PC-9 (cell line): ENCODE measurements at regions not wholly inside any gene's neighbourhood (a gene's known extent, or its start where the extent isn't known, plus 50 kb on each side); places are given as distances from the start of the nearest gene placed in this dataset.

ENCODE experiments used
- BruUV-seq: library from RNA; stranded (reverse); fragments of 400-500 nt; replicated peaks from 2 replicates; lab custom pipeline; 2021; lab: Mats Ljungman, UMichigan
- CTCF ChIA-PET: fragments of 300-600 bp; sonication (Branson Sonifier 250); formaldehyde crosslinking; loops from one replicate; lab custom pipeline; 2022; ENCODE audit warnings: antibody characterized with exemption; lab: Charles Lee
- POLR2A ChIA-PET: fragments of 300-600 bp; sonication (Branson Sonifier 250); formaldehyde crosslinking; loops from one replicate; lab custom pipeline; 2022; ENCODE audit warnings: antibody characterized with exemption; ENCODE audit not compliant: unreplicated experiment; lab: Charles Lee
- DNase-seq, 2 experiments: peaks; one replicate each; pipeline versions ENCODE4 v3.0.0 to v3.0.0-alpha.2; 2015 to 2022; ENCODE audit warnings: mixed read lengths in 1 of 2
- H2AFZ ChIP-seq: fragments of 200-600 bp; sonication (generic); 2 replicates; pipeline ENCODE4 v1.8.1; 2017; ENCODE audit warnings: antibody characterized with exemption
- H3F3A ChIP-seq: fragments of 200-600 bp; sonication (generic); 2 replicates; pipeline ENCODE4 v1.8.1; 2017; ENCODE audit warnings: antibody characterized with exemption, mild to moderate bottlenecking, low read depth; ENCODE audit not compliant: insufficient read depth
- H3K27ac ChIP-seq: fragments of 200-600 bp; sonication (generic); 2 replicates; pipeline ENCODE4 v1.6.1; 2016; ENCODE audit warnings: mixed run types
- H3K27me3 ChIP-seq: fragments of 200-600 bp; sonication (generic); 2 replicates; pipeline ENCODE4 v1.6.1; 2016; ENCODE audit warnings: low read depth, mixed run types; ENCODE audit not compliant: insufficient read depth
- H3K36me3 ChIP-seq: fragments of 200-600 bp; sonication (generic); 2 replicates; pipeline ENCODE4 v1.6.1; 2016; ENCODE audit warnings: low read depth, mixed run types
- H3K4me1 ChIP-seq: fragments of 200-600 bp; sonication (generic); replicated peaks from 2 replicates; pipeline ENCODE4 v1.6.1; 2016; ENCODE audit warnings: mixed run types; ENCODE audit not compliant: insufficient read depth
- H3K4me2 ChIP-seq: fragments of 200-600 bp; sonication (generic); 2 replicates; pipeline ENCODE4 v1.6.1; 2017; ENCODE audit warnings: mixed run types
- H3K4me3 ChIP-seq: fragments of 200-600 bp; sonication (generic); 2 replicates; pipeline ENCODE4 v1.6.1; 2016; ENCODE audit warnings: mixed run types
- H3K79me2 ChIP-seq: fragments of 200-600 bp; sonication (generic); 2 replicates; pipeline ENCODE4 v1.6.1; 2017; ENCODE audit warnings: low read depth, mixed run types
- H3K9me2 ChIP-seq: fragments of 200-600 bp; sonication (generic); 2 replicates; pipeline ENCODE4 v1.8.1; 2017; ENCODE audit warnings: mild to moderate bottlenecking; ENCODE audit not compliant: insufficient read depth
- H3K9me3 ChIP-seq: fragments of 200-600 bp; sonication (generic); 2 replicates; pipeline ENCODE4 v1.8.1; 2016; ENCODE audit warnings: low read depth; ENCODE audit not compliant: insufficient read depth
- H4K20me1 ChIP-seq: fragments of 200-600 bp; sonication (generic); 2 replicates; pipeline ENCODE4 v1.8.1; 2017; ENCODE audit not compliant: insufficient read depth
- CTCF ChIP-seq: fragments of 200-600 bp; sonication (generic); conservative IDR thresholded peaks from 2 replicates; pipeline ENCODE4 v1.6.1; 2017; ENCODE audit warnings: mixed run types, antibody characterized with exemption, mild to moderate bottlenecking, moderate library complexity
- EZH2 ChIP-seq: fragments of 200-600 bp; sonication (generic); IDR thresholded peaks from 2 replicates; pipeline ENCODE4 v1.8.0; 2017; ENCODE audit warnings: antibody characterized with exemption, low read depth
- intact Hi-C: fragments of 100-400 bp; cut with micrococcal nuclease; formaldehyde crosslinking; loops from one replicate; pipeline ENCODE4 v1.10.0; 2022; ENCODE audit not compliant: unreplicated experiment

DNA sequence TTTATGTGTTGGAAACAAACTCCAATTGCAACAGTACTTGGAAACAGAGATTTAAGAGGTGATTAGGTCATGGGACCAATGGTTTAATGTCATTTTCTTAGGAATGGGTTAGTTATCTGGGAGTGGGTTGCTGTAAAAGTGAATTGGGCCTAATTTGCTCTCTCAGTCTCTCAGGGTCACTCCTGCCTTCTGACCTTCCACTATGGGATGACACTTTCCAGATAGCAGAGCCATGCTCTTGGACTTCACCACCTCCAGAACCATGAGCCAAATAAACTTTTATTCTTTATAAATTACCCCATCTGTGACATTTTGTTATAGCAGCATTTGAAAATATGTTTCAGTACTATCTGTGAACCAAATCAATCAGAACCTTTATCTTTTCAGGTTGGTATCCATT is 1509.1 kb downstream of the REEP3 start:
- Histone ChIP-seq H4K20me1 (no peaks in the 10 kb centered on the region), H3K79me2 (no peaks in the 10 kb centered on the region), H3K27ac (no peak overlapping the region), H3K9me3 (no peaks in the 10 kb centered on the region), H3K36me3 (no peaks in the 10 kb centered on the region), H3K4me2 (no peak overlapping the region), H3K27me3 (no peaks in the 10 kb centered on the region), H3K4me1 (no peaks in the 10 kb centered on the region), H2AFZ (no peak overlapping the region), H3K9me2 (no peaks in the 10 kb centered on the region), H3F3A (no peaks in the 10 kb centered on the region), H3K4me3 (no peak overlapping the region)
- ChIA-PET CTCF (no interaction called here), POLR2A (no interaction called here)
- intact Hi-C loops: no loop called here
- DNase-seq: no peak
- TF ChIP-seq EZH2 (no peak), CTCF (no peak)
- no TSS peak for BruUV-seq

DNA sequence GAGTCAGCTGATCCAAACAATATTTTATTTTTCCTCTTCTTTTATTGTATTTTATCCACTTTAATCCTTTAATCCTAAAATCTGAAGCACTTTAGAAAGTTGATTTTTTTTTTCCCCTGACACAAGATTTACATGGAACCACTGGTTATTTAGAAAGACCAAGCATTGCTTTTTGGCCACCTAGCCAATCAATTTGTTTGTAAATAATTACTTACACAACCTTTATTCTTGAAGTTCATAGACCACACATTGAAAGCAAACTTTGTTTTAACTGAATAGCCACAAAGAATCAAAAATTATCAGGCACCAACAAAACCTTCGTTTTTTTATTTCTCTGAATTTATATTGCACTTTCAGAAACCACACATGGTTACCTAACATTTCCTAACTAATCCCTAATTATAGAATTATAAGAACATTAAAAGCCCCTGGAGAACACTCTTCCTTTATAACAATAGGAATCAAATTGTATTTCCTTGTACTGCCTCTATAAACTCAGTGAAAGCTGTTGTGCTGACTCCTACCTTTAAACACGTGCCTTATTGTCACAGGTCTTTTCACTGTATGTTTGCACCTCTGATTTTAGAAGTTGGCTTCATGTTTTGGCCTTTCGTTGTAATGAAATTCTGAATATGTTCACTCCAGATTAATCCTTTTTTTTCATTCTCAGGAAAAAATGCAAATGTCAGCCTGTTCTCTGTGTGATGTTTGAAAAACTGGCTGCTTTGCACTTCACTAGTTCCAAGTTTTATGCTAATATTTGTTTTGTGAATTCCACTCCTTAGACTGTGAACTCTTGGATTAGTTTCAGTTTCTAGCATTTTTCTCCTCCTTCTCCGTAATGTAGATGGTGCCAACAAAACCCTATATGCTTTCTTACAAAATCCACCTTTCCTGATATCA is 1511.9 kb downstream of the REEP3 start:
- Histone ChIP-seq H3K9me2 (no peaks in the 10 kb centered on the region), H3F3A (no peaks in the 10 kb centered on the region), H3K27ac (no peak overlapping the region), H3K4me2 (peak overlapping the region; percentile 3; the same call in 1 of the 2 replicates), H3K36me3 (no peaks in the 10 kb centered on the region), H3K79me2 (no peaks in the 10 kb centered on the region), H3K9me3 (no peaks in the 10 kb centered on the region), H3K27me3 (no peaks in the 10 kb centered on the region), H2AFZ (peak overlapping the region; percentile 68; the same call in 1 of the 2 replicates), H3K4me1 (no peaks in the 10 kb centered on the region), H3K4me3 (no peak overlapping the region), H4K20me1 (no peaks in the 10 kb centered on the region)
- no peak for DNase-seq
- BruUV-seq: no TSS peak
- intact Hi-C loops: no loop called here
- ChIA-PET POLR2A (no interaction called here), CTCF (no interaction called here)
- TF ChIP-seq EZH2 (no peak), CTCF (no peak)

DNA sequence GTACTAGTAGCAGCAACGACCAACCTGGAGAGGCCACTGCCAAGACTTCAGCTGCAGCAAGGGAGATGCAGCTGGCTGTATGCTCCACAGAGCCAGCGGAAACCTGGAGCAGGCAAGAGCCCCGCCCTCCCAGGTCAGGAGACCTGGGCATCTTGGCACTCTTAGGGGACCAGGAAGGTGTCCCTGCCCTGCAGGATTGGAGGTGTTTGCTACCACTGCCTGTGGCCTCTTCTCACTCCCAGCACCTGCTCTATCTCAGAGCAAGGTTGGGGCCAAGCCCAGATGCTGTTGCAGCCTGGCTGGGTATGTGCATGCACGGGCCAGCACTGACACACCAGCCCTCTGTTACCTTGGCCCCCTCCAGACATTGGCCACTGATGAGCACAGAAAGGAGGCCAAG is 1512.8 kb downstream of the REEP3 start:
- H3K27me3 ChIP-seq: no peaks in the 10 kb centered on the region
- no peak for DNase-seq
- no peaks in the 10 kb centered on the region for H3K79me2 ChIP-seq
- H3K9me3 ChIP-seq: no peaks in the 10 kb centered on the region
- H3K4me1 ChIP-seq: no peaks in the 10 kb centered on the region
- ChIA-PET CTCF (no interaction called here), POLR2A (no interaction called here)
- no peaks in the 10 kb centered on the region for H3K9me2 ChIP-seq
- no peaks in the 10 kb centered on the region for H3F3A ChIP-seq
- peak overlapping the region; percentile 68; the same call in 1 of the 2 replicates for H2AFZ ChIP-seq
- intact Hi-C loops: no loop called here
- TF ChIP-seq EZH2 (no peak), CTCF (no peak)
- no peaks in the 10 kb centered on the region for H3K36me3 ChIP-seq
- BruUV-seq: no TSS peak
- H4K20me1 ChIP-seq: no peaks in the 10 kb centered on the region
- H3K4me2 ChIP-seq: no peak overlapping the region
- no peak overlapping the region for H3K27ac ChIP-seq
- H3K4me3 ChIP-seq: no peak overlapping the region
